ENCODE measurements at regions not wholly inside any gene's neighbourhood (a gene's known extent, or its start where the extent isn't known, plus 50 kb on each side); places are given as distances from the start of the nearest gene placed in this dataset.

DNA sequence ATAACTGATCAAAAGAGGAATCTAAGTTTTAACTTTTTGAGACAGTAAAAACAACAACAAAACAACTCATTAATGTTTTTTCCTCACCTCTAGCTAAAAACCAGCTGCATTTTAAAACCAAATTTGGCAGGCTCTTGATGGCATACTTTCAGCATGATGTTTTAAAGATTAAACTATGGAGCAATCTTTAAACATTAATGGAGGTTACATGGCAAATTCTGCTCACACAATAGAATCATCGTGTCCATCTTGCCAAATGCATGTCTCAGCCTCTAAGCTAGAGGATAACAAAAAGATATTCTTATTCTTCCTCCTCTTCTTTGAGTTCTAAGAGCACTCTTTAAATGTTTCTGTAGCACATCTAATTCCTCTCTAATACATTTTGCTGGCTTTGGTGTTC is 579.8 kb upstream of the PKN2 start:
- no peak for DNase-seq

DNA sequence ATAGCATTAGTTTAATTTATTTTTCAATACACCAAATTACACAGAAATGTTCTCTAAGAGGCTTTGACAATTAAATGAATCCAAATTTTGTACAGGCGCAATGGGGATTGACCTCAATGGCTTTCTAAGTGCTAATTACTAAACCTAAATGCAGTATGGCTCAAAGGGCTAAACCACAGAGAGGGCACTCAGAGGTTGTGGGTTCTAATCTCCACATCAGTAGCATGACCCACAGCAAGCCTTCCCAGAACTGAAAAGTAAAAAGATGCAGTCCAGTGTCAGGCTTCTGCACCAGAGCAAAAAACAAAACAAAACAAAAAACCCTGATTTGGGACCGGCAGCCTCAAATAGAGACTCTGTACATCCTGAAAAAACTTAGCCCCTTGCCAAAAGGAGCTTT is 579.2 kb upstream of the PKN2 start:
- no peak for DNase-seq

DNA sequence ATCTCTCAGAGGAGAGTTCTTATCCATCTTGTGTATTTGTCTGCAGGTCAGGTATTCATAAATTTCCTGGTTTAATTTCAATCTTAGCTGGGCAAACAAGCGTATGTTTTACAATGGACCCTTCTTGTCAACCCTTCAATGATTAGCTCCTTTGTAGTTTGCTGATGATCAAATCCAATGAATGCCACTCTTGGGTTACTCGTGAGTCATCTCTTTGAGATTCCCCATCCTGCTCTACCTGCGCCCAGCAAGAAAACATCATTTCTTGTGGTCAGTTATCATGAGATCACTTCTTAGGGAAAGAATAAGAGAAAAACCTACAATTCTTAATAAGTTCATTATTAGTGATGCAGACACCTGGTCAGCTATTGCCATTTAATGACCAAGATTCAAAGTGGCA is 572.3 kb upstream of the PKN2 start:
- DNase-seq: no peak

DNA sequence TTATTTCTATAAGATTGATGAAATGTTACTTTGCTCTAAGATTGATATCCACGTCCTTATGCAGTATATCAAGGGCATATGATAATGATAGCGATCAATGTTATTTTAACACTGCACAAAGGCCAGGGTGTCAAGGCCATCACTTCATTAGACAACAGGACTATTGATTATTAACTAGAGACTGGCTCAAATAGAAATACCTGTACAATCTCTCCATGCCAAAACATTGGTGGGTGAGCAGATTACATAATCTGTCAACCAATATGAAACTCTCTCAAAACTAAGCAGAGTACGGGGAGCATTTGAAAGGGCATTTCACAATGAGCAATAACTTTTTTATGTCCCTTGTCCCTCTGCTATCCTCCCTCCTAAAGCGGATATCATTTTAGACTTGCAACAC is 566.5 kb upstream of the PKN2 start:
- DNase-seq: no peak

DNA sequence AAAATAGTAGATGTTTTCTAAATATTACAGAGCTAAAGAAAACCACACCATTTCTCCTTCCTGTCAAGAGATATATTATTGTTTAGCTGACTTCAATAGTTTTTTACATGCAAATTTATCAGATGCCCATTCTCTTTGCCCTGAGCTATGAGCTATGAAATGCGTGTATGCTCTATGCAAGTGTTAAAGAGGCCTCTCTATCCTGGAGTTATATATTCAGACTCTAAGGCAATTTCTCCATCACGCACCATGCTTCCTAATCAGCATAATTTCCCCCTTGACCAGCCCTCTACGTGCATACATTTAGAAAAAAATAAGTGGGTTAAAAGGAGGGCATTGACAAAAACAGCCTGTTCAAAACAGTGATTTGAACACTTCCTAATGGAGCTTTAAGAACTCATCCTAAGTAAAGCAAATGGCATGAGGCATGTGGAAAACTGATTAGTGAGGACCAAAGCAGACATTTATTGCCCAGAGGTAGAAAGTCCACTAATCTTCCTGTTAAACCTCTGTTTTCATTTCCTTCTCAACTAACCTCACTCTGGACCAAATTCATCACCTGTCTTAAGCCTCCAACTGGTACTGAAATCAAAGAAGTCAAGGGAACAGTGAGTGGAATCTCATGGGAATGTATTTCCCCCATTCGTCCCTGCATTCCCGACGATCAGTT is 565.8 kb upstream of the PKN2 start:
- no peak for DNase-seq

DNA sequence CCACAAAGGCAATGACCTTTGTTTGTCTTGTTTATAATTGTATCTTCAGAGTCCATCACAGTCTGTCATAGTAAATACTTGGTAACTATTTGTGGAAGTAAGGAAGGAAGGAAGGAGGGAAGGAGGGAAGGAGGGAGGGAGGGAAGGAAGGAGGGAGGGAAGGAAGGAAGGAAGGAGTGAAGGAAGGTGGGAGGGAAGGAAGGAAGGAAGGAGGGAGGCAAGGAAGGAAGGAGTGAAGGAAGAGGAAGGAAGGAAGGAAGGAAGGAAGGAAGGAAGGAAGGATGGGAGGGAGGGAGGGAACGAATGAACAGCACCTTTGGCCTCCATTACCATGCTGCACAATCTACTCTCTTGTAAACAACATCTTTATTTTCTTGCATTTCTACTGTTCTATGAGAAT is 559.5 kb upstream of the PKN2 start:
- no peak for DNase-seq

DNA sequence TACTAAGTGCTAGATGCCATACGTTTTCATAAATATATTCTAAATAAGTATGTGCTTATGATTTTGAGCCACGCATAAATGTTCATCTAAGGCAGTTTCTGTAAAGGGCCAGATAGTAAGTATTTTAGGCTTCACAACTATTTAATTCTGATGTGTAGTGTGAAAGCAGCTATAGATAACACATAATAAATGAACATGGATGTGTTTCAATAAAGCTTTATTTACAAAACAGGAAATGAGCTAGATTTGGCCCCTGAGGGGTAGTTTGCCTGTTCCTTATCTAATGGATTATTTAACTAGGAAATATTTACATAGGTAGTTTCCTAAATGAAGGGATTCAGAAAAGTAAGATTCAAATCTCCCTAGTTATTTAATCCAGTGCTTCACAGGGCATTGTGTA is 557.6 kb upstream of the PKN2 start:
- DNase-seq: no peak

DNA sequence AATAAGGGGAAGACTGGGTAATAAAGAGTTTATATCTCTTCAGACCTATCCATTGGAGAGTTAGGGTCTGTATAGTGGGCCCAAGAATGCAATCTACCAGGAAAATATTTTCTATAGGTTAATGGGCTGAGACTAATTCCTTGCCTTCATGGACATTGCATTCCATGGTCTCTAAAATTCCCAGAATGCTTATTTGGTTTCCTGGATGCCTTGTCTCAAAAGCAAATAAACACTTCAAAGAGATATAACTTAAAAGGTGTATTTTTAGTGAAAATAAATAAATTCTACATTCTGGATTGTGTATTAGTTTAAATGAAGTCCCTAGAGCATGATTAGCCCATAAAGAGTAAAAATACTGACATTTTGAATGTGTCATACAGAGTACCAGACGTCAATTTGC is 550.1 kb upstream of the PKN2 start:
- no peak for DNase-seq

DNA sequence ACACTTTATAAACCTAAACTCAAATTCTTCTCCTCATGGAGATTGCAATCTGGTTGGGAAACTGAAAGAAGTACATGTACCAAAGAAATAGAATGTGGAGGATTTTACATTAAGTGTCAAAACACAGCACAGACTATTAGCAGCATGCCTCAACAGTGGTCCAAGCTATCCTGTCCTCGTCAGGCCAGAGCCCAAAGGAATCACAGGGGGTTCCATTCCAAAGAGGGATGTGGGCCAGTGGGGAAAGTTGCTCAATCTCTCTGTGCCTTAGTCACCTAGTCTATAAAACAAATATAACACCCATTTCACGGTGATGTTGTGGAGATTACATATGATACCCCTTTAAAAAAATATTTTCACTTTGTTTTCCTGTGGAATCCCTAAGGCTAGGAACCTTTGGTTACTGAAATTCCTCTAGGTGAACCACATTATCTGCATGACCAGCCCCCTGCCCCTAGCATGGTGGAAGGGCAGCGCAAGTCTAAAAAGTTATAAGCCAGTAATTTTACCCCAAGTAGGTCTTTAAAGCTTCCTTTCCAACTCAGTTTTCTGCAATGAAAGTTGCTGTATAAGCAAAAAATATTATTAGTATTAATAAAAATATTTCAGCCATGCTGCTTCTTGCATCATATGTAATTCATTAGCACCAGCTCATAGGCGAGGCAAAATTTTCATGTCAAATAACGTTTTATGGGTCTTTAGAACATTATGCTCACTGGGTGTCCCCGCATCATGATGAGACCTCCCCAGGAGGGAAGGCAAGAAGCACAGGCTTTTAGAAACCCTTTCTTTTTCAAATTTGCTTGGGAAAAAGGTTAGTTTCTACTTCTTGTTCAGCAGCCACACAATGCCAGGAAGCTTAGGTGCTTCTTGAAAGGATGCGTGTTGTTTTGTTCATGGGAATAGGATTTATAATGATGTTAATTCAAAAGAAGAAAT is 548.8 kb upstream of the PKN2 start:
- DNase-seq: no peak

DNA sequence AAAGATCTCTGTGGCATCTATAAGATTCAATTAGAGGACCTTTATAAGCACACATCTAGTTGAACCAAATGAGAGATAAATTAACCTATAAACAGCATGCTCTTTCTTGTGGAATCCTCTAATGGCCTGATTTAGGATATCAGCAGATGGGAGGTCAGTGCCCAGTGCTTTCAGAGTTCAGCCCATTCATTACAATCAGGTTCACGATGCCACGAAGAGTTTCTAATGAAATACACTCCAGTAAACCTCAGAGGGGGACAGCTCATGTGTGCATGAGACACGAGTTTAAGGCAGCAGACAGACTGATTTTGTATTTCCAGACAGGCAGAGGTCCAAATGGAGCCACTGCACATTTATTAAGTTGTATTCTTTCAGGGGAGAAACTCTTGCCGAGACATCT is 544.4 kb upstream of the PKN2 start:
- DNase-seq: no peak

DNA sequence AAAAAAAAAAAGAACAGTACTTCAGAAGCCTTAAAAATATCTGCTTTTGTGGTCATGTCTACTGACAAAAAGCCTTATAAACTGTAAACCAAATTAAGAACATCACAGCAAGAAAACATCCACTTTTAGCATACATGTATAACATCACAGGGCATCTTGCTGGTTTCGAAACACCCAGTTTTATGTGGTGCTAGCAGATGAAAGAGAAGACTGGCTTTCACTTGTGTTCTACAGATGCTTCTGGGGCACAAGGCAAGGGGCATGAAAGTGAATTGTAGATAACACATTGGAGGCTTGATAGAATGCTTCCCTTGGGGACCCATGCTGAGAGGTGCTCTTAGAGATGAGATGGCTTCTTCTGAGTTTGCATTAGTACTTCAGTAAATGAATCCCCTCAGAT is 543.7 kb upstream of the PKN2 start:
- DNase-seq: no peak

DNA sequence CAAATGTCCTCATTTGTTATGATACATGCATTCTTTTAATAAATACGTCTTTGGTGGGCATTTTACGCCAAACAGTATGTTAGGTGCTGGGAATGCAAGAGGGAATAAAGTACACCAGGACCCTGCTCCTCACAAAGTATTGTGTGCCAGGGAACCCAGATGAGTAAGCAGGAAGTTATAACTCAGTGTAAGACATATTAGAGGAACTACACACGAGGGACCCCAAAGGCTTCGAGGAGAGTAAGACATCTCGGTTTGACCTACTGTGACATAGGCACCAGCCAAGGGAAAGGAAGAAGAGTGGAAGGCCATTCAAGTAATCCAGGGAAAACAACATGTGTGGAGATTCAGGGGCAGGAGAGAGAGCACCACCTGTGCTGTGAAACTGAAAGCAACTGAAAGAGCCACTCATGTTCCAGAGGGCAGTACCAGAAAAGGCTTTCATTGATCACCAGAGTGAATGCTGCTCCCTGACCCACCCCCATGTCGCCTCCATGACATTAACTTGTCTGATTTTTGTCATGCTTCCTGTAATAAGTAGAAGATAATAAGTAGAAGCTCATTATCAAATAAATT is 542.5 kb upstream of the PKN2 start:
- DNase-seq: no peak

DNA sequence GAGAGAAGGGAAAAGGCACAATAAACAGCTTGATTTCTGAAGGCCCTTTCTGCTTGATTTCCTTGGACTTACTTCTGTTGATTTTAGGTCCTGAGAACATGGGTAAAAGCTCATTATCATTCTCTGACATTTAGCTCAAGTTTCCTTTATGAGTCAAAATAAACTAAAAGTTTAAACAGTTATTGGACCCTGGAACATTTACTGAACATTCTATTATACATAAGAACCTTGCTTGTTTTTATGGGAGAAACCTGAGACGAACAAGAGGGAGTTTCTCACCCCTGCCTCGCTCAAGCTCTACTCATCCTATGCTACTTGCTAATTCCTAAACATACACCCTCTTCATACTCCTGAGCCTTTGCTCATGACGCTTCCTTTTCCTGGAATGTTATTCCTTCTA is 538.3 kb upstream of the PKN2 start:
- DNase-seq: no peak

DNA sequence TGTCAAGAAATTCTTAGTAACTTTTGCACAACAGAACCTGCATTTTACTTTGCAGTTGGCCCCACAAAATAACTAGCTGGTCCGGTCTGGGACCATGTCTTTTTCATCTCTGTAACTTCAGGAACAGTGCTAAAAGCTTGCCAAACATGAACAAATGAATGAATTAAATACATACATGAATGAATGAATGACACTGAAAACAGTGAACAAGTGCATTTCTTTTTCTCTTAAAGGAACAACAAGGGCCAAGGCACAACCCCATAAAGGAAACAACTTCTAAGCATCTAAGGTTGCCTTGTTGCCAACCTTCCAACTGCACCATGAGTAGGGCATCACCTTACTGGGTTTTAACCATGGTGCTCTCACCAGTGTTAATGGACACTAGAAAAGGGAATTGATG is 534.4 kb upstream of the PKN2 start:
- DNase-seq: no peak

DNA sequence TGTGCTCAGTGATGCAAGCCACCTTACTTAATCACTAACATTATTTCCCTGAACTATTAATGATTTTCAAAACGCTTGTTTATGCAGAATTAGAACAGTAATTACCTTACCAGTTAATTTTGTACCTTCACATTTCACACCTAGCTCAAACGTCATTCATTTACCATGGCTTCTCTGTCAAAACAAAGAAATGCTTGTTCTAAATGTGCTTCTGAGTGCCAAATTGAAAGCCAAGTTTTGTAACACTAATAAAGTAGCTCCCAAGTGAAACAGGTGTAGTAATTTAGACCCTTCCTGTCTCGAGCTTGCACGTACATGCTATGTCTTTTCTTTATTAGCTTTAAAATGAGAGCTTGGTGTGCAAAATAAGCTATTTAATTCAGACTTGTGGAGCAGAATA is 533.7 kb upstream of the PKN2 start:
- no peak for DNase-seq

DNA sequence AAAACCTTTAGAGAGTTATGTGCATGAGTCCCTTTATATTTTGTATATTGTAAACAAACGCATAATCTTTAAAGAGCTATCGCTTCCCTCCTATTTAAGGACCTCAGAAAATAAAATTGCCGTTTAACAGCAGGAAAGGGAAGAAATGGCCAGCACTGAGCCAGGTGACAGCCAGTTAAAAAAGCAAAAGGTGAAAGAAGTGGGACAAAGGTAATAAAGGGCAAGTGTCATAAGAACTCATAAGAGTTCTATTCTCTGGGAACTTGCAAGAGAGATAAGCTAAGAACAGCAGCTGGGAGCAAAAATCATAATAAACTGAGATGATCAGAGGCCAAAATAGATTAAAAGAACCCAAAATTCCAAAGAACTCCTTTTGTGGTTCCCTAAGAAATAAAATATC is 520.9 kb upstream of the PKN2 start:
- DNase-seq: no peak

DNA sequence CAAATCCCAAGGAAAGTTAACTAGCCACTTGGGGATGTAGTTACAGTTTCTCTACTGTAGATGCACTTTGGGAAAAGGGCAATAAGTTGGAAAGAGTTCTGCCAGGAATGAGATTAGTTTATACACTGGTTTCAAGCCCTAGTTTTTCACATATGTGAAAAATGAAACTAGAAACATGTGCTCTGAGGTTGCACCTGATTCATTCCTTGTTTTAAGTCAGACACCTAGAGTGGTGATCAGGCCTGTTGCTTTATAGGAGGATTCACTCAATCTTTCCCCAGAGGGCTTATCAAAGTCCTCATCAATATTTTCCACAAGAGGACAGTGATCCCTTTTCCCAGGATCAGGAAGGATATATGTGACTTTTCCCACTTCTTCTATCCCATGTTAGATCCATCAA is 515.9 kb upstream of the PKN2 start:
- DNase-seq: no peak

DNA sequence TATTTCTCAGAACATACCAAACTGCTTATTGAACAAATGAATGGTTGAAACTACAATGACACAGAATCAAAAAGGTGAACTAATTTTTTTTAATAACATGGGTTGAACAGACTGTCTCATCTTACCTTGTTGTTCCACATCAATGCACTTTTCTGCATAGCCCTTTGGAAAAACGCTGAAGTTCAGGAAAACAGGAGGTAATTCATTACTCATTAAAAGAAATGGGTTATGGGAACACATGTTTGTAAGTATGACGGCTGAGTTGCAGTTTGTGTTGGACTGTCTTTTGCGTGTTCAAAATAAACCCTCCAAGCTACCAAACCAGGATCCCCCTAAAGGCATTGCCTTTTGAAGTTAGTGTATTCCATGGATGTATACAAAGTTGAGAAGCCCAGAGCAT is 514.9 kb upstream of the PKN2 start:
- DNase-seq: no peak

DNA sequence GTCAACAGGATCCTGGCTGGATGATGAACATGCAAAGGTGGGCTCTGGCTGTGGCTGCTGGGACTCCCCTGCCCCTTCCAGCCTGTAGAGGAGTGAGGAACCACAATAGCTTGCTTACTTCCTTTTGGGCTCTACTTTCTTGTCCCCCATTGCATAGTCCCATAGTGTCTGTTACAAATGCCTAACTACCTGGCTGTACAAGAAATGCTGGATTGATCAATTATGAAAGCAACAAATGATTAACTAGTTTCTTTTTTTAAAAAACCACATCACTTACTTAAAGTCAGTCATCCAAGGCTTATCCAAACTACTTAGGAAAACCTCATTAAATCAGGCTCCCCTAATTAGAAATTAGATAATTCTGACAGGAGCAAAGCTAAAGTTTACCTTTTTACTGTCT is 514.1 kb upstream of the PKN2 start:
- DNase-seq: no peak

DNA sequence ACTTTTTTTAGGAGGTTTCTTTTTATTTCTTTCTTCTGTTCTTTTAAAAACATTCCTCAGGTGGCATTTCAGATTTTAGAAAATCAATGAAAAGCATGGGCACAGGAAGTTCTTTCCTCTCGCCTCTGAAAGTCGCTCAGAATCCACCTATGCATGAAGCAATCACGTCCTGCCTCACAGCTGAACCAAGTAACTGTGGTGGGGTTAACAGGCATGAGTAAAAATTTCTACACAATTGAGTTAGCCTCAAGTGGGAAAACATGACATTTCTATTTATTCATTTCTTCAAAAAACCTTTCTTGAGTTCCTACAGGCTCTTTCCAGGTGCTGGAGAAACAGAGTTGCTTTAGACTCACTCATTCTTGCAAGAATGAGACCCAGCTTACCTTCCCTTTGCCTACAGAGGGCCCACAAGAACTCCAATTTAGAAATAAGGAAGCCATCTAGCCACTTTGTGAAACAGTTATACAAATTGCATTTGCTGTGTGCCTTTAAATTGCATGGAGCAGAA is 508.9 kb upstream of the PKN2 start:
- no peak for DNase-seq

DNA sequence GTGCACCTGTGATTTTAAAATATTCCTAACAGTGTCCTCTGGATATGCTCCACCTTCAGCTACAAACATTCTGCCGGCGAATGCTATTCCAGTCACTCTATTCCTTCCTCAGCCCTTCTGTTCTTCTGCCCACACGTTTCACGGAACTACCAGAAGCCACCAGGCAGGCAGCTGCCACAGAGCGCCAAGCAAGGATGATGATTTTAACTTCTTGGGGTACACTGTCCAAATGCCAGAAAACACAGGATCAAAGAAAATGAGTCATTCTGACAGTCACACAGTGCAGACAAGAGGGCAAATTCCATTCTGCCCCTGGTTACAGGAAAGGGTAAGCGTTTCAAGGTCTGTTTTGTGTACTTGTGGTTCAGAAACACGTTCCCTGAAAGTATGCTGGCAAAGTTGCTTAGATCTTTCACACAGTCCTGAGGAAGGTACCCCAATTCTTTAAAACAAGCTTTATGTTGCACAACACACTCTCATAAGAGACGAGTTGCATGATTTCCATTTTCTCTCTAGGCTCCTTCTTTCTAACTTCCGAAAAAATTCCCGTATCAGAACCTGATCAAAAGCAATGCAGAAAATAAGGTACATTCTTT is 508.3 kb upstream of the PKN2 start:
- no peak for DNase-seq

DNA sequence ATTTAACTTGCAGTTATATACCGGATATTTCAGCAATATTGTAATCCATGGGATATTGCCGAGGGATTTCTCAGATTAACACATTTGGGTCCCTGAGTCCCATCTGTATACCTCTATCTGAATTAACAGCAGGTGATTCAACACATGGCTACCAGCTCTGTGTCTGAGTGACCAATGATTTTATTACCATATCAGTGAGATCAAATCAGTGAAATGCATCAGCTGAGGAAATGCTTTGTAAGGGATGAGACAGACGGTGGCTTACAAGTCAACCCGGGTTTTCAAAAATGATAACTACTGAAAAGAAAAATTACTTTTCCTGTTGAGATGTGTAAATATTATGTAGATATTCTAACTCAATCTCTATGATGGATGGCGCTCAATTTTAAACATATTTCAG is 504.1 kb upstream of the PKN2 start:
- no peak for DNase-seq

DNA sequence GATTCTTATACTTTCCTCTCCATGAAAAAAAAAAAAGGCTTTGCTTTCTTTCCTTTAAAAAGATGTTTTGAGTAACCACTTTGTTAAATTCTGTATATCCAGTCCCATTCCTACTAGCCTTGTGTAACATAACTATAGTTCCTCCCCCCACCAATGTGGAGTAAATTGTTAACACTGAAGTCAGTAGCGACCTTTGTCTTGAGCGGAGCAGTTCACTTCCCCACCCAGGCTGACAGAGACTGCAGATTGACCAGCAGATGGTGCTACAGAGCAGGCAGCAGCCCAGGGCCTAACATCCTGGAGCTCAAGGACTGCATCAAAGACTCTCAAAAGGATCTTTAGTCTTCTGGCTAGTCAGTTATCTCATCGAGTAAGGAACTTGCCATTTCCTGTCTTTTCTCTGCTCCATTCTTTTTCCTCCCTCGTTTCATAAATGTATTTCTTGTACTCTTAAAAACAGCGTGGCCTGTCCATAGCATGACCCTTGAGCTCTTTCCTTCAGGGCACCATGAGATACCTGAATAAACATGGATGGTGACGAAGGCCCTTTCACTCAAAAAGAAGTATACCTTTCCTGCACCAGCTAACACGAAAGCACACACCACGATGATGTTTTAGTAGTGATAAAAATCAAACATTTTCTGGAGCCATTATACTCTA is 503.5 kb upstream of the PKN2 start:
- DNase-seq: peak; percentile 55
